GM12801 (cell line): ENCODE measurements at regions not wholly inside any gene's neighbourhood (a gene's known extent, or its start where the extent isn't known, plus 50 kb on each side); places are given as distances from the start of the nearest gene placed in this dataset.

Experiments
- TF ChIP-seq, protein P1 (sequence below): IDR thresholded peaks from one replicate; pipeline ENCODE4 v1.5.1; 2011; ENCODE audit warnings: control low read depth; ENCODE audit not compliant: insufficient read length; ENCODE audit errors: extremely low read depth

DNA sequence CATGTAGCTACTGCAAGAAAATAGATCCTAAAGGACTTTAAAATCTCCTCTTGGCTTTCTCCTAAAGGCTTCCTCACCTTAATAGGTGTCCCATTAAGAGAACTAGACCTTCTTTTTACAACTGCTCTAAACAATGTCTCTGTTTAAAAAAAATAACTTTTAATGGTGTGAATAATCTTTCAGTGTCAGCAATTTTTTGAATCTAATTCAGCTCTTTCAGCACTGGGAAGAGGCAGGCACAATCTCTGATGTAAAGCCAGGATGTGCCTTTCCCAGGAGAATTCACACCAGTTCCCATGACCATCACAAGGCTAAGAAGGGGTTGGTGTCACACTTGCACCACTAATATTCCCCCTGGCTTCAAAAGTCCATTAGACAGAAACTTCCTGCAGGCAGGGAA lies 254.6 kb downstream of the XPNPEP1 start:
- TF ChIP-seq, protein P1, sequence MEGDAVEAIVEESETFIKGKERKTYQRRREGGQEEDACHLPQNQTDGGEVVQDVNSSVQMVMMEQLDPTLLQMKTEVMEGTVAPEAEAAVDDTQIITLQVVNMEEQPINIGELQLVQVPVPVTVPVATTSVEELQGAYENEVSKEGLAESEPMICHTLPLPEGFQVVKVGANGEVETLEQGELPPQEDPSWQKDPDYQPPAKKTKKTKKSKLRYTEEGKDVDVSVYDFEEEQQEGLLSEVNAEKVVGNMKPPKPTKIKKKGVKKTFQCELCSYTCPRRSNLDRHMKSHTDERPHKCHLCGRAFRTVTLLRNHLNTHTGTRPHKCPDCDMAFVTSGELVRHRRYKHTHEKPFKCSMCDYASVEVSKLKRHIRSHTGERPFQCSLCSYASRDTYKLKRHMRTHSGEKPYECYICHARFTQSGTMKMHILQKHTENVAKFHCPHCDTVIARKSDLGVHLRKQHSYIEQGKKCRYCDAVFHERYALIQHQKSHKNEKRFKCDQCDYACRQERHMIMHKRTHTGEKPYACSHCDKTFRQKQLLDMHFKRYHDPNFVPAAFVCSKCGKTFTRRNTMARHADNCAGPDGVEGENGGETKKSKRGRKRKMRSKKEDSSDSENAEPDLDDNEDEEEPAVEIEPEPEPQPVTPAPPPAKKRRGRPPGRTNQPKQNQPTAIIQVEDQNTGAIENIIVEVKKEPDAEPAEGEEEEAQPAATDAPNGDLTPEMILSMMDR = no peak

DNA sequence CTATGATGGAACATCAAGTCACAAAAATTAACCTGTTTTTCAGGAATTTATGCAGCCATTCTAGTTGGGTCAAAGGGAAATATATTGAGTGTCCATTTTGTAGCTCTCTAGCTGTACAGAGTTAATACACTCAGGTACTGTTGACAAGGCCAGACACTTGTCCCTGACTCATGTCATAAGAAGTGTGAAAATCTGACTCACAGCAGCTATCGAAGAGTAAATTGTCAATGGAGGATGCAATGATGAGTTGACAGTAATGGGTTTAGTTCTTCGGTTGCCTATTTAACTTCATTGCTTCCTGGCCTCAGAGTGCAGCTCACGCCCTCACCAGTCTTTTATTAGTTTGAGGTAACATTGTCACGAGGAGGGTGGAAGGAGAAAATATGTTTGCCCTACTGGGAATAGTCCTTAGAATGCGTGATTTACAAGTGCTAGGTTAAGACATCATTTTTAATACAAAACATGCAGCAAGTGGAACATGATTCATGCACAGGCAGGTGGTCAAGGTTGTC lies 255.1 kb downstream of the XPNPEP1 start:
- TF ChIP-seq, protein P1 = no peak

DNA sequence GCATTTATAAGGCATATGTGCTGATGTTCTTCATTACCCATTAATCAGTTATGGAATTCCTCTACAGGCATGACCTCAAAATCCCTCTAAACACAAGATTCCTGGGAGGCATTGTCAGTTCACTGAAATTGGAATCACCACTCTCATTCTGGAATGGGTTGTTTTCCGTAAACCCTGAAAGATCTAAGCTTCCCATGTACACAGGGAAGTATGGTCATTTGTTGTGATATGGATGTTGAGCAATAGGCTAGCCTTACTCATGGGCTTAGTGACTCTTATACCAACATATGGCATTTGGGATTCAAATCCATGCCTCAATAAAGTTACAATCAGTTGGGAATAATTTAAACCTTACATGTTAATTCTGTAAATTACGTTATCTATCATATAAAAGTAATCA lies 258.0 kb downstream of the XPNPEP1 start:
- TF ChIP-seq, protein P1 = no peak

DNA sequence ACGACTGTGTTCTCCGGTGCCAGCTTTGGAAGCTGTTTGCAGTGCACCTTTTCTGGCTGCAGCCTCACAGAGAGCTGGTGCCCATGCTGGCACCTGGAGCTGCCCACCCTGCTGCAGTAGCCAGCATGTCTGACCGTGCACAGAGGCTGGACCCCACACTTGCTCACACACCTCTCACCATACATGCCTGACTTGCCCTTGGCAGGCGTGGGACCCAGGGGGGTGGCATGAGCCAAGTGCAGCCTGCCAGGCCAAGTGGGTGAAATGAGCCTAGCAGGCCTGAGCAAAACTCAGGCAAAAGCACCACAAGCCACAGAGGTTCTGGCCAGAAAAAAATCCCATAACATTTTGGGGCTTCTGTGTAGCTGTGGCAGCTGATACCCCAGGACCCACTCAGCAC lies 258.8 kb downstream of the XPNPEP1 start:
- TF ChIP-seq, protein P1 = no peak

DNA sequence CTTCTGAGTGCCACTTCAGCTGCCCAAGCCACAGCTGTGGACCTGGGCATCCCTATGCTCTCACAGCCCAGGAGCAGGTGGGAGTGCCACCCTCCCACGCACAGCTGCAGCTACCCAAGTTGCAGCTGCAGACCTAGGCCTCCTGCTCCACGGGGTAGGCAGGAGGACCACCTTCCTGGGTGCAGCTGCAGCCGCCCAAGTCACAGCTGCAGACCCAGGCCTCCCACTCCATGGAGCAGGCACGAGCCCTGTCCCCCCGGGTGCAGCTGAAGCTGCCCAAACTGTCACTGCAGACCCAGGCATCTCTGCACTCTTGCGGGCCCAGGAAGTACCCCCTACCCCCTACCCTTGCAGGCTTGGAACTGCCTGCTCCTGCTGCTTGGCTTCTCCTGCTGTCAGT lies 260.2 kb downstream of the XPNPEP1 start:
- TF ChIP-seq, protein P1 = no peak

DNA sequence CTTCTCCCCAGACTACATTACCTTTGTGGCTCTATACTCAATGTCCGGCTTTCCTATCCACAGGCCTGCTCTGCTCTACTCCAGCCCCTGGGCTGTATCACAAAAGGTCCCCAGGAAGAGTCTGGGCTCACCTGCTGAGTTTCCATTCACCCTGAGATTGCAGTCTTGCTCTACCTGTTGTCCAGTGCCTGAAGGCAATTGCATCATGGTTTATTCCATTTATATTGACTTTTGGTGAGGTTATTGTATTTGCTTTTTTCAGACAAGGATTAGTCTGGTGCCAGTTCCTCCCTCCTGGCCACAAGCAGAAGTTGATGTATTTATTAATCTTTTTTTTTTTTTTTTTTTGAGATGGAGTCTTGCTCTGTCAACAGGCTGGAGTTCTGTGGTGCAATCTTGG lies 273.1 kb downstream of the XPNPEP1 start:
- TF ChIP-seq, protein P1 = no peak

DNA sequence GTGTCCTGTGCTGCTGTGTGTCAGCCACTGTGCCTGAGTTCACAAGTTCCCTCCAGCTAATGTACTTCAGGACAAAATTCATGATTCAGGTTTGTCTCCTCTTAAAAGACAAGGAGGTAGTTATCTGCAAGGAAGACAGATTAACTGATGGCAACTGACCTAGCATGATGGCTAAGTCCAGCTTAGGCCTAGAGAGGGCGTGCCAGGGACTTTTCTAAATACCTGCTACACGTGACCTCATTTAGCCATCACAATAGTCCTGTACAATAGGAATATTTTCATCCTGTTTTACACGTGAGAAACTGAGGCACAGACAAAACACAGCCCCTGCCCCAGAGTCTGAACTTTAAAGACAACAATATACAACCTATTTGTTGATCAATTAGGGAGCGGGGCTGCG lies 275.7 kb downstream of the XPNPEP1 start:
- TF ChIP-seq, protein P1 = no peak

DNA sequence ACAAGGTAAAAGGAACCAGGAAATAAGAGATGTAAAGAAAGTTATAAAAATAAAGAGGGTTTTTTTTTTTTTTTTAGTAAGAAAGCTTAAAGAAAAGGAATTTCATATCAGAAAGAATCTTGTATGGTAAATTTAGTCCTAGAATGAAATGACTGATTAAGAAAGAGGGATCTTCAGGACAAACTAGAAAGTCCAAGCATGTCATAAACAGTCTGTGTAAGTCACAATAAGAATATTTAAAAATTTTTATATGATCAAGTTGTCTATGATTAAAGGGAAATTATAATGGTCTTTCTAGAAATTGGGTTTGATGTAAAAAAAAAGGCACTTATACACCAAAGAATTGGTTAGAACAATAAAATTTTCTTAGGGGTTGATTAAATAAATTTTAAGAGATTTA lies 289.5 kb downstream of the XPNPEP1 start:
- TF ChIP-seq, protein P1 = no peak
